ENCODE measurements at regions not wholly inside any gene's neighbourhood (a gene's known extent, or its start where the extent isn't known, plus 50 kb on each side); places are given as distances from the start of the nearest gene placed in this dataset.

GRCh38 chr1:76713535-76713934, 153.7 kb upstream of the ST6GALNAC5 start:
- H3K9me2 ChIP-seq (ENCODE audit: insufficient read depth), result no peaks in the 10 kb centered on the region; the same call in 1 of the 2 replicates
- TF ChIP-seq, protein P1, sequence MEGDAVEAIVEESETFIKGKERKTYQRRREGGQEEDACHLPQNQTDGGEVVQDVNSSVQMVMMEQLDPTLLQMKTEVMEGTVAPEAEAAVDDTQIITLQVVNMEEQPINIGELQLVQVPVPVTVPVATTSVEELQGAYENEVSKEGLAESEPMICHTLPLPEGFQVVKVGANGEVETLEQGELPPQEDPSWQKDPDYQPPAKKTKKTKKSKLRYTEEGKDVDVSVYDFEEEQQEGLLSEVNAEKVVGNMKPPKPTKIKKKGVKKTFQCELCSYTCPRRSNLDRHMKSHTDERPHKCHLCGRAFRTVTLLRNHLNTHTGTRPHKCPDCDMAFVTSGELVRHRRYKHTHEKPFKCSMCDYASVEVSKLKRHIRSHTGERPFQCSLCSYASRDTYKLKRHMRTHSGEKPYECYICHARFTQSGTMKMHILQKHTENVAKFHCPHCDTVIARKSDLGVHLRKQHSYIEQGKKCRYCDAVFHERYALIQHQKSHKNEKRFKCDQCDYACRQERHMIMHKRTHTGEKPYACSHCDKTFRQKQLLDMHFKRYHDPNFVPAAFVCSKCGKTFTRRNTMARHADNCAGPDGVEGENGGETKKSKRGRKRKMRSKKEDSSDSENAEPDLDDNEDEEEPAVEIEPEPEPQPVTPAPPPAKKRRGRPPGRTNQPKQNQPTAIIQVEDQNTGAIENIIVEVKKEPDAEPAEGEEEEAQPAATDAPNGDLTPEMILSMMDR (conservative IDR thresholded peaks at IDR 0.05), result no peak
- no peak for TF ChIP-seq EZH2 (IDR thresholded peaks at IDR 0.05; ENCODE audit: low read depth)
- no peaks in the 10 kb centered on the region for H3K79me2 ChIP-seq (ENCODE audit: low read depth)
- no TSS peak for BruUV-seq (replicated peaks)
- no peaks in the 10 kb centered on the region for H3K9me3 ChIP-seq (ENCODE audit: insufficient read depth, low read depth)
- no peaks in the 10 kb centered on the region for H3K4me1 ChIP-seq (replicated peaks; ENCODE audit: insufficient read depth)
- no peaks in the 10 kb centered on the region for H3F3A ChIP-seq (ENCODE audit: insufficient read depth, low read depth)
- no peaks in the 10 kb centered on the region for H4K20me1 ChIP-seq (ENCODE audit: insufficient read depth)
- H3K4me2 ChIP-seq, result no peak overlapping the region
- no peak overlapping the region for H2AFZ ChIP-seq
- H3K36me3 ChIP-seq (ENCODE audit: low read depth), result no peaks in the 10 kb centered on the region
- H3K27ac ChIP-seq, result no peak overlapping the region
- ChIA-PET CTCF (no interaction called here), POLR2A (ENCODE audit: unreplicated experiment) (no interaction called here)
- H3K27me3 ChIP-seq (ENCODE audit: insufficient read depth, low read depth), result no peaks in the 10 kb centered on the region
- intact Hi-C loops (cut with micrococcal nuclease; ENCODE audit: unreplicated experiment), result no loop called here
- DNase-seq, result no peak
- no peak overlapping the region for H3K4me3 ChIP-seq

- Histone ChIP-seq H3K79me2 (ENCODE audit: low read depth) (no peaks in the 10 kb centered on the region), H3K27me3 (ENCODE audit: insufficient read depth, low read depth) (no peaks in the 10 kb centered on the region), H3K9me3 (ENCODE audit: insufficient read depth, low read depth) (no peaks in the 10 kb centered on the region), H3K4me3 (no peak overlapping the region), H4K20me1 (ENCODE audit: insufficient read depth) (no peaks in the 10 kb centered on the region), H3K36me3 (ENCODE audit: low read depth) (no peaks in the 10 kb centered on the region), H3K4me1 (replicated peaks; ENCODE audit: insufficient read depth) (no peaks in the 10 kb centered on the region), H3K4me2 (no peak overlapping the region), H2AFZ (no peak overlapping the region), H3K27ac (no peak overlapping the region), H3F3A (ENCODE audit: insufficient read depth, low read depth) (no peaks in the 10 kb centered on the region), H3K9me2 (ENCODE audit: insufficient read depth) (no peaks in the 10 kb centered on the region; the same call in 1 of the 2 replicates)
- DNase-seq, result no peak
- CTCF ChIA-PET, result no interaction called here
- no TSS peak for BruUV-seq (replicated peaks)
- POLR2A ChIA-PET (ENCODE audit: unreplicated experiment), result no interaction called here
- TF ChIP-seq, protein P1 (conservative IDR thresholded peaks at IDR 0.05), result no peak
- TF ChIP-seq EZH2 (IDR thresholded peaks at IDR 0.05; ENCODE audit: low read depth), result no peak
- intact Hi-C loops (cut with micrococcal nuclease; ENCODE audit: unreplicated experiment), result no loop called here
Observed at GRCh38 chr1:76715474-76715873, 151.8 kb upstream of the ST6GALNAC5 start.

DNA sequence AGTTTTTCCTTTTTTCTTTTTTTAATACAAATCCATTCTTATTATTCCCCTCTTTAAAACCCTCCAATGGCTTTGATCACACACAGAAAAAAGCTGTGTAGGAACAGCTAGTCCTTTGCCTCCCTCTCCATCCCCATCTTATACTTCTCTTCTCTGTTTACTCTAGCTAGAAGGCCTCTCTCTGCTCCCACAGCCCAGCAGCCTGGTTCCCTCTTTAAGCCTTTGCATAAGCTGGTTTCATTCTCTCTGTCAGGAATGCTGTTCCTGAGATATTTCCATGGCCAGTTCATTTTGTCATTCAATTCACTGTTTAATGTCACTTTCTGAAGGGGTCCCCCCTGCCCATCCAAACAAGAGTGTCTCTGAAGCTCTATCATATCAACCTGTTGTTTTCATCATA, 143.3 kb upstream of the ST6GALNAC5 start:
- BruUV-seq (replicated peaks), result no TSS peak
- TF ChIP-seq EZH2 (IDR thresholded peaks at IDR 0.05; ENCODE audit: low read depth), result no peak
- TF ChIP-seq, protein P1 (conservative IDR thresholded peaks at IDR 0.05), result no peak
- H3K36me3 ChIP-seq (ENCODE audit: low read depth), result no peaks in the 10 kb centered on the region
- no peaks in the 10 kb centered on the region for H3K79me2 ChIP-seq (ENCODE audit: low read depth)
- ChIA-PET CTCF (no interaction called here), POLR2A (ENCODE audit: unreplicated experiment) (no interaction called here)
- intact Hi-C loops (cut with micrococcal nuclease; ENCODE audit: unreplicated experiment), result no loop called here
- H3K27ac ChIP-seq, result no peak overlapping the region
- no peak for DNase-seq
- H3K9me3 ChIP-seq (ENCODE audit: insufficient read depth, low read depth), result no peaks in the 10 kb centered on the region
- H2AFZ ChIP-seq, result no peak overlapping the region
- no peaks in the 10 kb centered on the region for H4K20me1 ChIP-seq (ENCODE audit: insufficient read depth)
- no peaks in the 10 kb centered on the region for H3K9me2 ChIP-seq (ENCODE audit: insufficient read depth)
- no peaks in the 10 kb centered on the region for H3K4me1 ChIP-seq (replicated peaks; ENCODE audit: insufficient read depth)
- H3F3A ChIP-seq (ENCODE audit: insufficient read depth, low read depth), result no peaks in the 10 kb centered on the region
- H3K27me3 ChIP-seq (ENCODE audit: insufficient read depth, low read depth), result no peaks in the 10 kb centered on the region
- no peak overlapping the region for H3K4me2 ChIP-seq
- no peak overlapping the region for H3K4me3 ChIP-seq

Data from PC-9 (cell line).